ENCODE measurements at regions not wholly inside any gene's neighbourhood (a gene's known extent, or its start where the extent isn't known, plus 50 kb on each side); places are given as distances from the start of the nearest gene placed in this dataset.

DNA sequence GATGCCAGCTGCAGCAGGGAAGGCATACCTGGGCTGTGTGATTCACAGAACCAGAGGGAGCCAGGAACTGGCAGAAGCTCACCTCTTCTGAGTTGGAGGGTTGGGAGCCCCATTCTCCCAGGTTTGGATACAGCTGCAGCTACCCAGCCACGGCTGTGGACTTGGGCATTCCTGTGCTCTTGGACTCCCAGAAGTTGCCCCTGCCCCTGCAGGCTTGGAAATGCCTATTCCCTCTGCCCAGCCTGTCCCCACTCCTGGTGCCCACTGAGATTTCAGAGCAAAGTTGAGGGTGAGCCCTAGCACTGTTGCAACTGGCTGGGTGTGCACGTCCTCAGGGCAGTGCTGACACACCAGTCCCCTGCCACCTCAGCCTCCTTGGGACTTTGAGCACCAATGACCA, 489.7 kb downstream of the SLCO4C1 start:
- TF ChIP-seq POLR2A (IDR thresholded peaks at IDR 0.05), result no peak
- TF ChIP-seq, protein P1, sequence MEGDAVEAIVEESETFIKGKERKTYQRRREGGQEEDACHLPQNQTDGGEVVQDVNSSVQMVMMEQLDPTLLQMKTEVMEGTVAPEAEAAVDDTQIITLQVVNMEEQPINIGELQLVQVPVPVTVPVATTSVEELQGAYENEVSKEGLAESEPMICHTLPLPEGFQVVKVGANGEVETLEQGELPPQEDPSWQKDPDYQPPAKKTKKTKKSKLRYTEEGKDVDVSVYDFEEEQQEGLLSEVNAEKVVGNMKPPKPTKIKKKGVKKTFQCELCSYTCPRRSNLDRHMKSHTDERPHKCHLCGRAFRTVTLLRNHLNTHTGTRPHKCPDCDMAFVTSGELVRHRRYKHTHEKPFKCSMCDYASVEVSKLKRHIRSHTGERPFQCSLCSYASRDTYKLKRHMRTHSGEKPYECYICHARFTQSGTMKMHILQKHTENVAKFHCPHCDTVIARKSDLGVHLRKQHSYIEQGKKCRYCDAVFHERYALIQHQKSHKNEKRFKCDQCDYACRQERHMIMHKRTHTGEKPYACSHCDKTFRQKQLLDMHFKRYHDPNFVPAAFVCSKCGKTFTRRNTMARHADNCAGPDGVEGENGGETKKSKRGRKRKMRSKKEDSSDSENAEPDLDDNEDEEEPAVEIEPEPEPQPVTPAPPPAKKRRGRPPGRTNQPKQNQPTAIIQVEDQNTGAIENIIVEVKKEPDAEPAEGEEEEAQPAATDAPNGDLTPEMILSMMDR (IDR thresholded peaks at IDR 0.05), result no peak
- no peak for DNase-seq
- no peak overlapping the region for H3K4me3 ChIP-seq
- no peaks in the 10 kb centered on the region for H3K27me3 ChIP-seq
- no peaks in the 10 kb centered on the region for H3K4me1 ChIP-seq (replicated peaks in 1 of 2)
- H3K9me3 ChIP-seq (replicated peaks in 1 of 3), result no peaks in the 10 kb centered on the region
- no peak overlapping the region for H3K27ac ChIP-seq
- H3K36me3 ChIP-seq (replicated peaks in 1 of 2), result no peaks in the 10 kb centered on the region
- 61 to 73% (median 67%) methylated on average over 2 of the region's 2 CpGs for WGBS, 4 donors
- intact Hi-C loops (cut with DNase I), result no loop called here

DNA sequence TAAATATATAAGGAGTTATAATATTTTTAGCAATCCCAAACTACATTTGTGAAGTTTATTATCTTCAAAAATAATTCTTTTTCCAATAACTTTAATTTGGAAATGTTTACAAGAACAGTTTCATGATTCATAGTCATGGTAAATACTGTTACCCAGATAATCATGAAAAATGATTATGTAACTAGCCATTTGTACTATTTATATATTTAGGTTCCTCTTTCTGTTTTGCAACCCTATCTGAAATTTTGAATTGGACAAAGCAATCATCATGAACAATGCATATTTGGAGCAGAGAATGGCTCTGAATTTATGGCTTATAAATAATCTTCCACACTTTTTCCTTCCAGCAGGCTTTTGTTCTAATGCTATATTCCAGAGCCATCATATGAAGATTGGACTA, 499.7 kb downstream of the SLCO4C1 start:
- Histone ChIP-seq H3K9me3 (replicated peaks in 1 of 3) (no peaks in the 10 kb centered on the region), H3K27ac (no peak overlapping the region), H3K36me3 (replicated peaks in 1 of 2) (no peaks in the 10 kb centered on the region), H3K27me3 (no peaks in the 10 kb centered on the region), H3K4me1 (replicated peaks in 1 of 2) (no peaks in the 10 kb centered on the region), H3K4me3 (no peak overlapping the region)
- intact Hi-C loops (cut with DNase I), result no loop called here
- DNase-seq, result no peak
- no peak for TF ChIP-seq POLR2A (IDR thresholded peaks at IDR 0.05)
- TF ChIP-seq, protein P1 (IDR thresholded peaks at IDR 0.05), result no peak

DNA sequence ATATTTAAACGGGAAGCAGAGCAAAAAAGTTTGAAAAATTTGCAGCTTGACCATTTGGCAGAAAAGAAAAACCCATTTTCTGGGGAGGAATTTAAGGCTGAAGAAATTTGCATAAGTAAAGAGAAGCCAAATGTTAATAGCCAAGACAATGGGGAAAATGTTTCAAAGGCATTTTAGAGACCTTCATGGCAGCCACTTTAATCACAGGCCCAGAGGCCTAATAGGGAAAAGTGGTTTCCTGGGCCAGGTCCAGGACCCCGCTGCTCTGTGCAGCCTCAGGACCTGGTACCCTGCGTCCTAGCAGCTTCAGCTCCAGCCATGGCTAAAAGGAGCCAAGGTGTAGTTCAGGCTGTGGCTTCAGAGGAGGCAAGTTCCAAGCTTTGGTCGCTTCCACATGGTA, 507.3 kb downstream of the SLCO4C1 start:
- H3K9me3 ChIP-seq (replicated peaks in 1 of 3), result no peaks in the 10 kb centered on the region
- H3K4me3 ChIP-seq, result no peak overlapping the region
- no peak for DNase-seq
- H3K36me3 ChIP-seq (replicated peaks in 1 of 2), result no peaks in the 10 kb centered on the region
- no peaks in the 10 kb centered on the region for H3K27me3 ChIP-seq
- H3K27ac ChIP-seq, result no peak overlapping the region
- no peak for TF ChIP-seq POLR2A (IDR thresholded peaks at IDR 0.05)
- TF ChIP-seq, protein P1 (IDR thresholded peaks at IDR 0.05), result no peak
- no peaks in the 10 kb centered on the region for H3K4me1 ChIP-seq (replicated peaks in 1 of 2)
- 73 to 86% (median 76%) methylated on average over 4 of the region's 4 CpGs for WGBS, 4 donors
- intact Hi-C loops (cut with DNase I), result no loop called here

DNA sequence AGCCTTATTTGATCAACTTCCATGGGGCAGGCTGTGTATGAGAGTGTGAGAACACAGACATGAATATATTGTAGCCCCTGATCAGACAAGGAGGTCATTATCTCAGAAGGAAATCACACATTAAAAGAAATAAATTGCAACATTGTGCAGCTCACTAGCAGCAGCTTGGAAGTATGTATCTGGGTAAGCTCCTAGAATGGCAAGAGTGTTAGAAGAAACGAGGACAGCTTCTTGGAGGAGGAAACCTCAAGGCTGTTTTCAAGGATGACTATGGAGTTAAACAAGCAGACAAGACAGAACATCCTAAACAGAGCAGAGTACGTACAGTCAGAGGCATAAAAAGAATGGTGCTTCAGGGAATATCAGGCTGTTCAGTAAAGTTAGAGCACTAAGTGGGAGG, 511.0 kb downstream of the SLCO4C1 start:
- 27 to 36% (median 33%) methylated on average over 2 of the region's 2 CpGs for WGBS, 4 donors
- H3K27me3 ChIP-seq, result no peaks in the 10 kb centered on the region
- no peak overlapping the region for H3K27ac ChIP-seq
- no peak overlapping the region for H3K4me3 ChIP-seq
- H3K9me3 ChIP-seq (replicated peaks in 1 of 3), result no peaks in the 10 kb centered on the region
- intact Hi-C loops (cut with DNase I), result no loop called here
- TF ChIP-seq POLR2A (IDR thresholded peaks at IDR 0.05), result no peak
- TF ChIP-seq, protein P1 (IDR thresholded peaks at IDR 0.05), result no peak
- no peaks in the 10 kb centered on the region for H3K36me3 ChIP-seq (replicated peaks in 1 of 2)
- no peaks in the 10 kb centered on the region for H3K4me1 ChIP-seq (replicated peaks in 1 of 2)
- DNase-seq, result no peak

Measured in adrenal gland (tissue), 9 donors.